Neural cell (in vitro differentiated cells): ENCODE measurements at regions not wholly inside any gene's neighbourhood (a gene's known extent, or its start where the extent isn't known, plus 50 kb on each side); places are given as distances from the start of the nearest gene placed in this dataset.

ENCODE experiments used
- H2AFZ ChIP-seq: fragments of 200-600, 300-800 bp; sonication (generic), shearing (Covaris generic); 2 replicates; pipeline ENCODE4 v1.6.0; 2014; ENCODE audit warnings: low read depth, mild to moderate bottlenecking, antibody characterized with exemption, low read length, moderate library complexity
- H3F3A ChIP-seq: fragments of 200-600 bp; shearing (Covaris generic); 2 replicates; pipeline ENCODE4 v1.6.1; 2016; ENCODE audit warnings: mild to moderate bottlenecking, moderate library complexity, mixed read lengths, antibody characterized with exemption, low read length; ENCODE audit not compliant: insufficient read depth, poor library complexity, severe bottlenecking
- H3K27ac ChIP-seq: fragments of 200-600, 300-800 bp; sonication (generic), shearing (Covaris generic); 2 replicates; pipeline ENCODE4 v1.5.1; 2014; ENCODE audit warnings: mild to moderate bottlenecking, low read length, moderate library complexity
- H3K27me3 ChIP-seq: fragments of 300-800, 200-600 bp; sonication (generic), shearing (Covaris generic); 2 replicates; pipeline ENCODE4 v1.6.0; 2014; ENCODE audit warnings: mild to moderate bottlenecking, low read depth, low read length, moderate library complexity; ENCODE audit not compliant: insufficient read depth
- H3K36me3 ChIP-seq: fragments of 300-800, 200-600 bp; sonication (generic), shearing (Covaris generic); 2 replicates; pipeline ENCODE4 v1.5.1; 2014; ENCODE audit warnings: mild to moderate bottlenecking, antibody characterized with exemption, low read length, moderate library complexity; ENCODE audit not compliant: insufficient read depth
- H3K4me2 ChIP-seq: fragments of 300-800, 200-600 bp; sonication (generic), shearing (Covaris generic); 2 replicates; pipeline ENCODE4 v1.6.0; 2014; ENCODE audit warnings: mild to moderate bottlenecking, low read length
- H3K4me3 ChIP-seq: fragments of 300-800, 200-600 bp; sonication (generic), shearing (Covaris generic); 2 replicates; pipeline ENCODE4 v1.5.1; 2014; ENCODE audit warnings: mild to moderate bottlenecking, low read length, moderate library complexity
- H3K79me2 ChIP-seq: fragments of 200-600 bp; shearing (Covaris generic); replicated peaks from 2 replicates; pipeline ENCODE4 v1.6.0; 2014; ENCODE audit warnings: mild to moderate bottlenecking, low read length, moderate library complexity; ENCODE audit not compliant: insufficient read depth
- H3K9ac ChIP-seq: fragments of 300-800, 200-600 bp; sonication (generic), shearing (Covaris generic); 2 replicates; pipeline ENCODE4 v1.6.1; 2016; ENCODE audit warnings: mild to moderate bottlenecking, low read length, mixed read lengths
- H3K9me2 ChIP-seq: fragments of 200-600 bp; shearing (Covaris generic); 2 replicates; pipeline ENCODE4 v1.6.1; 2016; ENCODE audit warnings: mild to moderate bottlenecking, low read length, mixed read lengths; ENCODE audit not compliant: insufficient read depth
- H3K9me3 ChIP-seq: fragments of 200-600, 300-800 bp; sonication (generic), shearing (Covaris generic); 2 replicates; pipeline ENCODE4 v1.6.1; 2016; ENCODE audit warnings: mild to moderate bottlenecking, mixed run types, low read length, moderate library complexity, mixed read lengths
- H4K20me1 ChIP-seq: fragments of 200-600 bp; shearing (Covaris generic); 2 replicates; pipeline ENCODE4 v1.6.1; 2016; ENCODE audit warnings: mild to moderate bottlenecking, mixed run types; ENCODE audit not compliant: insufficient read depth
- CTCF ChIP-seq: fragments of 450-650 bp; IDR thresholded peaks from 2 replicates; pipeline ENCODE4 v1.5.1; 2014; ENCODE audit warnings: antibody characterized with exemption, mild to moderate bottlenecking, moderate library complexity; ENCODE audit not compliant: poor library complexity, severe bottlenecking
- EP300 ChIP-seq: fragments of 450-650 bp; conservative IDR thresholded peaks from 2 replicates; pipeline ENCODE4 v1.6.1; 2014; ENCODE audit warnings: antibody characterized with exemption, mild to moderate bottlenecking, moderate library complexity; ENCODE audit not compliant: poor library complexity, severe bottlenecking
- EZH2 ChIP-seq: fragments of 200-600, 300-800 bp; shearing (Covaris generic), sonication (generic); IDR thresholded peaks from 2 replicates; pipeline ENCODE4 v1.6.1; 2014; ENCODE audit warnings: antibody characterized with exemption, low read length, borderline replicate concordance, mild to moderate bottlenecking; ENCODE audit not compliant: insufficient read depth, poor library complexity, severe bottlenecking
- MXI1 ChIP-seq: fragments of 450-650 bp; conservative IDR thresholded peaks from 2 replicates; pipeline ENCODE4 v1.6.1; 2014; ENCODE audit warnings: antibody characterized with exemption, mild to moderate bottlenecking; ENCODE audit not compliant: poor library complexity, severe bottlenecking
- POLR2AphosphoS5 ChIP-seq: IDR thresholded peaks from 2 replicates; pipeline ENCODE4 v1.6.1; 2012
- RAD21 ChIP-seq: fragments of 450-650 bp; conservative IDR thresholded peaks from 2 replicates; pipeline ENCODE4 v1.6.1; 2014; ENCODE audit warnings: antibody characterized with exemption, mild to moderate bottlenecking, moderate library complexity
- SMC3 ChIP-seq: fragments of 450-650 bp; conservative IDR thresholded peaks from 2 replicates; pipeline ENCODE4 v1.6.1; 2014; ENCODE audit warnings: antibody characterized with exemption, mild to moderate bottlenecking, moderate library complexity; ENCODE audit not compliant: poor library complexity
- TAF1 ChIP-seq: IDR thresholded peaks from 2 replicates; pipeline ENCODE4 v1.6.1; 2012; ENCODE audit warnings: low read depth
- TF ChIP-seq, protein P1 (sequence below): IDR thresholded peaks from 2 replicates; pipeline ENCODE4 v1.6.1; 2012; ENCODE audit warnings: borderline replicate concordance

GRCh38 chrX:6954836-6955235 lies 192.7 kb upstream of the STS start:
- Histone ChIP-seq H3F3A (no peaks in the 10 kb centered on the region), H3K9me2 (no peaks in the 10 kb centered on the region), H3K9ac (no peak overlapping the region), H3K4me3 (no peak overlapping the region), H3K9me3 (no peaks in the 10 kb centered on the region), H3K27ac (no peak overlapping the region), H4K20me1 (no peaks in the 10 kb centered on the region), H3K79me2 (no peaks in the 10 kb centered on the region), H2AFZ (no peak overlapping the region), H3K4me2 (no peak overlapping the region), H3K36me3 (no peaks in the 10 kb centered on the region), H3K27me3 (no peaks in the 10 kb centered on the region)
- TF ChIP-seq MXI1 = no peak
- TF ChIP-seq CTCF = no peak
- no peak for TF ChIP-seq SMC3
- TF ChIP-seq, protein P1, sequence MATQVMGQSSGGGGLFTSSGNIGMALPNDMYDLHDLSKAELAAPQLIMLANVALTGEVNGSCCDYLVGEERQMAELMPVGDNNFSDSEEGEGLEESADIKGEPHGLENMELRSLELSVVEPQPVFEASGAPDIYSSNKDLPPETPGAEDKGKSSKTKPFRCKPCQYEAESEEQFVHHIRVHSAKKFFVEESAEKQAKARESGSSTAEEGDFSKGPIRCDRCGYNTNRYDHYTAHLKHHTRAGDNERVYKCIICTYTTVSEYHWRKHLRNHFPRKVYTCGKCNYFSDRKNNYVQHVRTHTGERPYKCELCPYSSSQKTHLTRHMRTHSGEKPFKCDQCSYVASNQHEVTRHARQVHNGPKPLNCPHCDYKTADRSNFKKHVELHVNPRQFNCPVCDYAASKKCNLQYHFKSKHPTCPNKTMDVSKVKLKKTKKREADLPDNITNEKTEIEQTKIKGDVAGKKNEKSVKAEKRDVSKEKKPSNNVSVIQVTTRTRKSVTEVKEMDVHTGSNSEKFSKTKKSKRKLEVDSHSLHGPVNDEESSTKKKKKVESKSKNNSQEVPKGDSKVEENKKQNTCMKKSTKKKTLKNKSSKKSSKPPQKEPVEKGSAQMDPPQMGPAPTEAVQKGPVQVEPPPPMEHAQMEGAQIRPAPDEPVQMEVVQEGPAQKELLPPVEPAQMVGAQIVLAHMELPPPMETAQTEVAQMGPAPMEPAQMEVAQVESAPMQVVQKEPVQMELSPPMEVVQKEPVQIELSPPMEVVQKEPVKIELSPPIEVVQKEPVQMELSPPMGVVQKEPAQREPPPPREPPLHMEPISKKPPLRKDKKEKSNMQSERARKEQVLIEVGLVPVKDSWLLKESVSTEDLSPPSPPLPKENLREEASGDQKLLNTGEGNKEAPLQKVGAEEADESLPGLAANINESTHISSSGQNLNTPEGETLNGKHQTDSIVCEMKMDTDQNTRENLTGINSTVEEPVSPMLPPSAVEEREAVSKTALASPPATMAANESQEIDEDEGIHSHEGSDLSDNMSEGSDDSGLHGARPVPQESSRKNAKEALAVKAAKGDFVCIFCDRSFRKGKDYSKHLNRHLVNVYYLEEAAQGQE = no peak
- TF ChIP-seq TAF1 = no peak
- no peak for TF ChIP-seq RAD21
- TF ChIP-seq POLR2AphosphoS5 = no peak
- TF ChIP-seq EZH2 = no peak
- no peak for TF ChIP-seq EP300

GRCh38 chrX:6946168-6946567 lies 201.3 kb upstream of the STS start:
- H3K27ac ChIP-seq = no peak overlapping the region
- no peak overlapping the region for H2AFZ ChIP-seq
- no peaks in the 10 kb centered on the region for H3K9me3 ChIP-seq
- no peaks in the 10 kb centered on the region for H4K20me1 ChIP-seq
- H3K36me3 ChIP-seq = no peaks in the 10 kb centered on the region
- no peaks in the 10 kb centered on the region for H3K9me2 ChIP-seq
- H3K4me3 ChIP-seq = no peak overlapping the region
- TF ChIP-seq SMC3 (no peak), POLR2AphosphoS5 (no peak), EP300 (no peak), CTCF (no peak), MXI1 (no peak), EZH2 (no peak), RAD21 (no peak), TAF1 (no peak)
- TF ChIP-seq, protein P1 = no peak
- H3K4me2 ChIP-seq = no peak overlapping the region
- no peaks in the 10 kb centered on the region for H3K27me3 ChIP-seq
- H3K9ac ChIP-seq = no peak overlapping the region
- H3K79me2 ChIP-seq = no peaks in the 10 kb centered on the region
- H3F3A ChIP-seq = no peaks in the 10 kb centered on the region
